ENCODE measurements at regions not wholly inside any gene's neighbourhood (a gene's known extent, or its start where the extent isn't known, plus 50 kb on each side); places are given as distances from the start of the nearest gene placed in this dataset.

- TF ChIP-seq CTCF (IDR thresholded peaks at IDR 0.05) (peak; percentile 42), ZFX (IDR thresholded peaks at IDR 0.05; ENCODE audit: borderline replicate concordance) (no peak)
These were observed 1263.6 kb downstream of the C4orf33 start for GRCh38 chr4:130359542-130359941.
